GM21576 (cell line): ENCODE measurements at regions not wholly inside any gene's neighbourhood (a gene's known extent, or its start where the extent isn't known, plus 50 kb on each side); places are given as distances from the start of the nearest gene placed in this dataset.

ENCODE experiments used
- ATAC-seq: cut with Tn5 transposase; IDR thresholded peaks from one replicate; pipeline ENCODE4 v1.9.1; 2021; ENCODE audit warnings: mild to moderate bottlenecking, moderate library complexity; ENCODE audit not compliant: unreplicated experiment

DNA sequence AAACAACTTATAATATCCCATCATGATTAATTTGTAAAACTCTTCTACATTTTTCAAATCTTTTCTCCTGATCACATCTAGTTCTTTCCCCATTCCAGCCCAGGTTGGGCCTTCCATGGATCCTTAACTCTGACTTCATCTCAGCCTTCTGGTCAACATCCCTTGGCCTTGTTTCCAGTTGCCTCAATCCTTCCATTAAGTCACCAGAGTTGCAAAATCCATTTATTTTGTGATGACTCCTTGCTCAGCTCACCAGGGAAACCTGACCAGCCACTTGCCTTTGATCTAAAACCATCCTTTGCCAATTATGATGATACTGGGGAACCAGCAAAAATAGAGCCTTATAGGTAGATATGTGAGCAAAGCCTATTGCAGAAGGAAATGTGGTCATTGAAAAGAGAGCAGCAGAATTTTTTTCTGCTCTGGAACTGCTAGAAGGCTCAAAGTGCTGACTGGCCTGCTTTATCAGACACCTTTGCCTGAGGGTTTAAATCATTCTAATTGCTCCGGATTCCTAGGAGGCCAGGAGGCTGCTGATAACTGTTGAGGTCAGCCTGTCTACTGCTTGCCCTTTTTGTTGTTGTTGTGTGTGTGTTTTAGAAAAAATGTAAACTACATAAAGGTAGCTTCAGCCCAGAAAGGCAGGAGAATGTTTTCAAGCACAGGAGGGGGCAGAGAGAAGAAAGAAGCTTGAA, 512.2 kb upstream of the GRIA1 start:
- ATAC-seq = no peak

DNA sequence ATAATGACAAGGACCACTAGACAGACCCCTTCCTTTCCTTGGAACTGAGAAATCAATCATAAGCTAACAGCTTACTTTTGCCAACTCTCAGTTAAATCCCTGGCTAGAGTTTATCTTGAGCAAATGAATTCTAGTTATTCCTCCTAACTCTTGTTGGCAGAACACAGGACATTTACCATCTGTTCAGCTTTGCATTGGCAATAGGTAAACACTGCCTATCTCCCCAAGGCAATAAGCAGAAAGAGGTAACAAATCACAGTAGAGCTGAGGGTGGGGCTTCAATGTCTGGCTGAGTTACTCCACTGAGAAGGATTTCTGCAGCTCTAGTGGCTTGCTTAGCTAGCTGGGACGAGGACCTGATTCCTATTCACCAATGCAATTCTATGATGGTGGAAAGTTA, 503.3 kb upstream of the GRIA1 start:
- no peak for ATAC-seq

DNA sequence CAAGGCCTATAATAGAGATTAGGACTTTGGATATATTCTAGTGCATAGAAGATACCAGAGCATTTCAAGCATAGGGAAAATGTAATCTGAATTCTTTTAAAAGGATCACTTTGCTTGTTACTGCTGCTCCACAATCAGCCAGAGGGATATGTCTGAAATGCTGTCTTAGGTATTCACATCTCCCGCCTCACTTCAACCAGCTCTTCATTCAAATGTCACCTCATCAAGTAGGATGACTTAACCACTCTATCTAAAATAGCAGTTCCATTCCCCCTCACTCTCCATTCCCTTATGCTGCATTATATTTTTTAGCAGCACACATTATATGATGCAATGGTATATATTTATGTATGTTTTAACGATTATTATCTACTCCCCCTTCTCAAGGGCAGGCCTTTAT, 500.3 kb upstream of the GRIA1 start:
- ATAC-seq = no peak

GRCh38 chr5:152990649-152991048, 499.8 kb upstream of the GRIA1 start:
- no peak for ATAC-seq

DNA sequence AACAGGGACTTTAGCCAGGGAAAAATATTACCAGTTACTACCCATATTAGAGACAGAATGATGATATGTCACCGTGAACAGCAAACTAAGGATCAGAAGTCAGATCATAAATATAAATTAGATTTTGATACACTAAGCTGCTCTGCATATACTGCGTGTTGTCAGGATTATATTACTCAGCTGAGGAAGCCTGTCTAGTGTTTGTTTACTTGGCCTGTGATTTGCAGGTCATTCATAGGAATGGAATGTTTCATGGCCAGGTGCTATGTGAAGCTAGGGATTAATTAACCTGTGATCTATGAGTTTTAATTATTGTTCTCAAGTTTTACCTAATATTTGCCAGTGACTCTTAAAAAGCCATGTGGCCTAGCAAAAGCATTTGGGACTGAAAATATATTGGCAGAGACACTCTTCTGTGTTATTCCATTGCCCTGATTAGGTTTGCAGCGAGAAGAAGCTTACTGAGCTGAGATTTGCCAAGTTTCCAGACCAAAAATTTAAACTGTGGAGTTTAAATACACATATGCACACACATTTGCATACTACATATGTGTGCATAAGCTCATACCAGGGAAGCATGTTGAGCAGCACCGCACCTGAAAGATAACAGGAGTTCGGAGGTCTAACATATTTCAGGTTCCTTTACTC, 496.3 kb upstream of the GRIA1 start:
- no peak for ATAC-seq

DNA sequence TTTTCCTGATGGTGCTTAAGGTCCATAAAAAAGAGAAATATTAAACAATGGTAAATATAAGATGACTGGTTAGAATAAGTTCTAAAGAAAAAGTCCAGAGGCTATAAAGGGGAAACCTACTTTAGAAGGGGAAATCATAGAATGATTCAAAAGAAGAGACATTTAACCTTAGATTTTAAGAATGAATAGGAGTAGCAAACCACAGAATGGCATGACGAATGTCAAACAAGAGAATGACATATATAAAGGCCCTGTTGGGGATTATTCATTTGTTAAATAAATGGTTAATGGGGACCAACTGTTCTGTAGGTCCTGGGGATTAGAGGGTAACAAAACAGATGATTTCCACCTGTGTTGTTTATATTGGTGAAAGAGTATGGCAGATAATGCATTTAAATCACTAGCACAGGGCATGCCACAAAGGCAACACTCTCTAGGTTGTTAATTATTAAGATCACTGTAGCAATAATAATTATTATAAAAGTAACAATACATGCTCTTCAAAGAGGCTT, 495.2 kb upstream of the GRIA1 start:
- ATAC-seq = no peak

- no peak for ATAC-seq
These were observed 484.8 kb upstream of the GRIA1 start for GRCh38 chr5:153005711-153006110.

DNA sequence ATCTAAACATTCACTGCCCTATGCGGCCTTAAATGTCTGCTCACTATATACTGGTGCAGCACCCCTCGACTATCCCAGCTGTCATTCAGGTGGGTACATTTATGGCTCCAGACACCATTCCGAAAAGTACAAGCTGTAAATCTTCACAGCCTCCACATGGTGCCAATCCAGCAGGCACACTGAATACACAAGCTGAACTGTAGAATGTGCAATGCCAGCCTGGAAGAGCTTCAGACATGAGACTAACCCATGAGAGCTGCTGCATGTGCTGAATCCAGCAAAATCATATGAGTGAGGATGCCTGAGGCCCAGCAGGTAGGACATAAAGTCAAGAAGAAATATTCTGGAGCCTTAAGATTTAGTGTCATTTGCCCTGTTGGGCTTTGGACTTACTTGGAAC, 483.8 kb upstream of the GRIA1 start:
- ATAC-seq = no peak

- no peak for ATAC-seq
These were observed 476.3 kb upstream of the GRIA1 start for GRCh38 chr5:153014194-153014593.

- no peak for ATAC-seq
These were observed 472.3 kb upstream of the GRIA1 start for GRCh38 chr5:153018121-153018520.

GRCh38 chr5:153030755-153031725, 459.4 kb upstream of the GRIA1 start:
- no peak for ATAC-seq

DNA sequence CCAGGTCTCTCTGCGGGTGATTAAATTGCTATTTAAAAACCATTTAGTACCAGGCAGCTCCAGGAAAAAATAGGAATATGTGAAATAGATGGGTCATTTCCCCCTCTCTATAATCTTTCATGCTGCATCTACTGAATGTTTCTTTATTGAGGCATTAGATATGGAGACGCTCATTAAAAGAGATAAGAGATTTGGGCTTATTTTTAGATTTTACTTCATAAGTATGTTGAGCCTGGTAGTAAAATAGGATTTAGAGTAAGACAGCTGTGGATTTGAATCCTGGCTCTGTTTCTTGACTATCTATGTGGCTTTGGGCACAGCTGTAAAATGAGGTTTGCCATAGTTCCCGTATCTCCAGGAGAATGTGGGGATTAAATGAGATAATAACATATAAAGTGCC, 451.0 kb upstream of the GRIA1 start:
- no peak for ATAC-seq

DNA sequence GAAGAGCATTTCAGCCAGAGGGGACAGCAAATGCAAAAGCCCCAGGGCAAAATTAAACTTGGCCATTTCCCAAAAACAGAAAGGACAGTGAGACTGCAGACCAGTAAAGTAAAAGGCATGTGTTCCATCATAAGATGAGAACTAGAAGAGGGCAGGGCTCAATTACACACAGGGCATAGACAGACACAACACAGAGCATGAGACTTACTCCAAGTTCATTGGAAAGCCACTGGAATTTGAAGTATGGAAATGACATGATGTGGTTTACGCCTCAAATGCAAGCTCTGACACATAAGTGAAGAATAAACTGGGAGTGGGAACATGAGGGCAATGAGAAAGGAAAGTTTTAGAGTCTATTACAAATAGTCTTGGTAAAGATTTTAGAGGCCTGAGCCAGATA, 446.6 kb upstream of the GRIA1 start:
- no peak for ATAC-seq

DNA sequence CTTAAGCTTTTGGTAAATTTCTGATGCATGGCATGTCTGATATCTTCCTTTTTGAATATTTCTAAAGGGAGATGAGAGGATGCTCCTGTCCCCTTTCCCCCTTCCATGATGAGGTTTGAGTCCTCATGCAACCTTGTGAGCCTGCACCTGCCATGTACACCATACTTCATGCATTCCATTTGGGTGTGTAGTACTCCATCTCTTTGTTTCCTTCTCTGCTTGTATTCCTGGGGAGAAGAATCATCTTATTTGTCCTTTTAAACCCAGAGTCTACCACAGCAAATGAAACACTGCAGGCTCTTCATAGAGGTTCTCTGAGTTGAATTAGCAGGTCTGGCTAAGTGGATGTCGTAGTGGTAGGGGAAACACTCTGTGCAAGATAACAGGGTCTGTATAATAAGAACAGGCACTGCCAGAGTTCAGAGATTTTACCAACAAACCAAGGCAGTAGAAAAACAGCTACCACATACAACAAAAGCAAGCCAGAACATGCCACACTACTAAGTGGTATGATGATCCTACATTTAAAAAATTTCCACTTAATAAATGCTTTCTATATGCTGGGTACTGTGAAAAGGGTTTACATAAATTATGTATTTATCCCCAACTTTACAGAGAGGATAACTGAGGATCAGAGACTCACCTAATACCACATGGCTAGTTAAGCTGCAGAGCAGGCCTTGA, 439.8 kb upstream of the GRIA1 start:
- no peak for ATAC-seq

- ATAC-seq = no peak
These were observed 424.2 kb upstream of the GRIA1 start for GRCh38 chr5:153066281-153066680.

DNA sequence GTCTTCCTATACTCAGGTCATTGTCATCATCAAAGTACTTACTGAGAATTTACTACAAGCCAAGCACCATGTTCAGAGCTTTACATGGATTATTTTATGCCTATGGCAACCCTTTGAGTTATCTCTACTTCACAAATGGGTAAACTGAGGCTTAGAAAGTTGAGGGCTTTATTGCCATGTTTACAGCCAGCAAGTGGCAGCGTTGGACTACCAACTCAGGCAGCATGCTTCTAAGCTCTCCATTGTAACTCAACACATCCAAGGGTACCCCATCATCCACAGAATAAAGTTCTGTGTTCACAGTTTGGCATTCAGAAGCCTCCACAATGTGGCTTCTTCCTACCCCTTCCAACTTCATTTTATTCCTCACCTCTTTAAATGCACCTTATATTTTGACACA, 422.6 kb upstream of the GRIA1 start:
- no peak for ATAC-seq

DNA sequence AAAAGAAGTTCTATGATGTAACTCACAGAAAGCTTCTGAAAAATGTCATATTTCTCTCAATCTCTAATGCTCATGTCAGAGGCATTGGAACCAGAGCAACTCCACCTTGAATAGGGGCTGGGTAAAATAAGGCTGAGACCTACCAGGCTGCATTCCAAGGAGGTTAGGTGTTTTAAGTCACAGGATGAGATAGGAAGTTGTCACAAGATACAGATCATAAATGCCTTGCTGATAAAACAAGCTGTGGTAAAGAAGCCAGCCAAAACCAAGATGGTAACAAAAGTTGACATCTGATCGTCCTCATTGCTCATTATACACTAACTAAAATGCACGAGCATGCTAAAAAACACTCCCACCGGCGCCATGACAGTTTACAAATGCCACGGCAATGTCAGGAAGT, 411.1 kb upstream of the GRIA1 start:
- ATAC-seq = no peak

DNA sequence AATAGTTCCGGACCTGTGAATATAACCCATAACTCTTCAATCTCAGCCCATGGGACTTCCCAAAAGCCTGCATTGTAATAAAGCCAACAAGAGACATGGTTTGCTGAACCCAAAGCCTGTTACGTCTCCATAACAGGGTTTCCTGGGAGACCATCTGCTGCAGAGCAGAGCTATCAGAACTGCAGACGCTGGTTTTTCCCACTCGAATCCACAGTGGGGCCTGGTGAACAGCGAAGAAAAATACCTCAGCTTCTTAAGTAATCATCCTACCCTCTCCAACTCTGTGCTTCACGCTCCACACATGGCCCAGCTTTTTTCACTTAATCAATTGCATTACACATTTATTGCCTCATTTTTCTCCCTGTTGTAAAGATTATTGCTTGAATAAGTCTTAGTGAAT, 409.5 kb upstream of the GRIA1 start:
- ATAC-seq = no peak

GRCh38 chr5:153081385-153081784, 409.1 kb upstream of the GRIA1 start:
- no peak for ATAC-seq

DNA sequence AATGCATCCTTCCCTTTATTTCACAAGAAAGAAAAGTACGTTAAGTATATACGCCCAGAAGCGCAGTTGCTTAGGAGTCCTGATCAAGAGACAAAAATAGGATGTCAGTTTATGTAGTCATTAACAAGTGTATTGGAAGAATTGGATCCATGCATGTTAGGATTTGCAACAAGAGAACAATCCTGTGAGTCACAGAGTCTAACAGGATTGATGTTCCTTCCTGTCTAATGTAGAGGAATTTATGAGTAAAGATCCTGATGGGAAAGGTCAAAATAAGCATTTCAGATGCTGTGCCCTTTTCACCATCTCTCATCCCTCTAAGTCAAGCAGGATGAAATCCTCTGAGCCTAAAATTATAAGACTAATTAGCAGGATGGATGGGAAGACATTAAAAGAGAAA, 406.0 kb upstream of the GRIA1 start:
- no peak for ATAC-seq

- ATAC-seq = no peak
These were observed 404.0 kb upstream of the GRIA1 start for GRCh38 chr5:153086486-153086885.
